ENCODE measurements at regions not wholly inside any gene's neighbourhood (a gene's known extent, or its start where the extent isn't known, plus 50 kb on each side); places are given as distances from the start of the nearest gene placed in this dataset.
"Not testable (repeated sequence)": the region's sequence is repeated elsewhere in the genome, so short reads cannot be mapped to it uniquely, and the experiment has no call there.

DNA sequence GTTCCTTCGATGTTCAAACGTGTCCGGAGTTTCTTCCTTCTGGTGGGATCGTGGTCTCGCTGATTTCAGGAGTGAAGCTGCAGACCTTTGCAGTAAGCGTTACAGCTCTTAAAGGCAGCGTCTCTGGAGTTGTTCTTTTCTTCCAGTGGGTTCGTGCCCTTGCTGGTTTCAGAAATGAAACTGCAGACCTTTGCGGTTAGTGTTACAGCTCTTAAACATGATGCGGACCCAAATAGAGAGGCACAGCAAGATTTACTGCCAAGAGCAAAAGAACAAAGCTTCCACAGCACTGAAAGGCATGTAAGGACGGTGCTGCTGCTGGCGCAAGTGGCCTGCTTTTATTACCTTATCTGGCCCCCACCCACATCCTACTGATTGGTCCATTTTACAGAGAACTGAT is 931.4 kb downstream of the IPMK start:
- DNase-seq (ENCODE audit: low spot score) = no peak

- DNase-seq (ENCODE audit: low spot score) = no peak
These were observed 933.2 kb downstream of the IPMK start for GRCh38 chr10:57334523-57334922.

GRCh38 chr10:57333880-57334279 is 933.8 kb downstream of the IPMK start:
- no peak for DNase-seq (ENCODE audit: low spot score)

- DNase-seq (ENCODE audit: low spot score) = not testable (repeated sequence)
These were observed 946.3 kb downstream of the IPMK start for GRCh38 chr10:57321400-57321854.

DNA sequence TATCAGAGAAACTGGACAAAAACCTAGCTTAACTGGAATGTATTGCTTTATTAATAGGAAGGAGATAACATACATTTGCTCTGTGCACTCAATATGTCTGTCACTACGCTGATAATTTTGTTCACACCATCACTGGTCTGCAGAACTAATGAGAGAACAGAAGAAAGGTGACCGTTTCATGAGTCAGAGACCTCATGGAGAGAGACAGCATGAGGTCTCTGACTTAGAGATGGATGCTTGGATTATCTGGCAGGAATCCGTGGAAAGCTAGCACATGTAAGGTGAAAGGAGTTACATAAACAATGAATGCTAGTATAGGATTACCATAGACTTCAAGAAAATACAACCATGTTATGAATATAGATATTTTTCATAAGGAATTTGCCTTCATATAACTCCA is 947.3 kb downstream of the IPMK start:
- no peak for DNase-seq (ENCODE audit: low spot score)

DNA sequence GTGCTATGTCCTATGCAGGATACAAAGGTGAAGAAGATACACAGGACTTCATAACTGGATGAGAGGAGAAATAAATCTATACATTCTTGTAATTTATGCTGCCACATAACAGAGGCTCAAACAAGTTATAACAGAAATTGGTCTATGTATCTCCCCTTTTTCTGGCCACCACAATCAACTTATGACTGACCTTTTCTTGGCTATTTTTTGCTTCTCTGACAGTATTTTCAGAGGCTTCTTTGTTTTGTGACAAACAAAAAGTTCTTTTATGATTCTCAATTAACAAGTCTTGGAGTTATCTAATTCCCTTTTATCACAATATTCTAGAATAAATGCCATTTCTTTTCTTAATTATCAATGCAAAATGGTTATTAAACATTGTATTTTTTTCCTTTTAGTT is 953.0 kb upstream of the ZWINT start:
- DNase-seq (ENCODE audit: low spot score) = no peak

DNA sequence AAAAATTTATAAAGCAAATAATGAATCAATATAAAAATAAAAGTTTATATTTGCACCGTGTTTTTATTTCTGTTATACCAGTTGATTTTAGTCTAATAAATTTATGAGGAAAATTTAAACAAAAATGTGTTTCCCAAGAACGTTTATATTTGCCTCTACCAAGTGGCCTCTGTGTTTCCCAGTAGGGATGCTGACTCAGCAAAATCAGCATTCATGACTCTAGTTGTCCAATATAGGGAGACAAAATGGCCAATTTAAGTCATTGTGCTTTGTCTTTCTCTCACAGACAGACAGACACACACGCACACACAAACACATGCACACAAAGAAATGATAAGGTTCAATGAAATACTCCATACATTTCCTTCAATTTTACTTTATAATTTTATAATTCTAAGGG is 942.5 kb upstream of the ZWINT start:
- no peak for DNase-seq (ENCODE audit: low spot score)

- DNase-seq (ENCODE audit: low spot score) = no peak
These were observed 939.7 kb upstream of the ZWINT start for GRCh38 chr10:57300718-57301117.

DNA sequence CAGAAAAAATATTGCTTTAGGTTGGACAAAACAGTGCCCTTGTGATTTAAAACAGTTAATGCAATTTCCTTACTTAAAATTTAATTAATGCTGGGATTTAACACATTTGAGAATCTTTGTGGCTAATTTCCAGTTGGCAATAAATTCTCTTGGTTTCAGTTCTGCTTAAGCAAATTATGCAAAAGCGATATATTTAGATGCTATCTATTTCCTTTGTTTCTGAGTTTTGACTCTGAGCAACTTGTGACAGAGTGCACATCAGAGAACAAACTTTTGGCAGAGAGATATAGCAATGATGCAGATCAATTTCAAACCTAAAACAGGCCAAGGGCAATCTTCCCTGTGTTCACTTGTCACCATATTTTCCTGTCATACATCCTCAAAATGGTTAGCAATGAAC is 933.6 kb upstream of the ZWINT start:
- no peak for DNase-seq (ENCODE audit: low spot score)

GRCh38 chr10:57288754-57289153 is 927.7 kb upstream of the ZWINT start:
- no peak for DNase-seq (ENCODE audit: low spot score)

GRCh38 chr10:57262892-57263291 is 901.8 kb upstream of the ZWINT start:
- no peak for DNase-seq (ENCODE audit: low spot score)

GRCh38 chr10:57260175-57260574 is 899.1 kb upstream of the ZWINT start:
- no peak for DNase-seq (ENCODE audit: low spot score)

GRCh38 chr10:57249615-57250281 is 888.7 kb upstream of the ZWINT start:
- no peak for DNase-seq (ENCODE audit: low spot score)

GRCh38 chr10:57247271-57247670 is 886.2 kb upstream of the ZWINT start:
- DNase-seq (ENCODE audit: low spot score) = no peak

DNA sequence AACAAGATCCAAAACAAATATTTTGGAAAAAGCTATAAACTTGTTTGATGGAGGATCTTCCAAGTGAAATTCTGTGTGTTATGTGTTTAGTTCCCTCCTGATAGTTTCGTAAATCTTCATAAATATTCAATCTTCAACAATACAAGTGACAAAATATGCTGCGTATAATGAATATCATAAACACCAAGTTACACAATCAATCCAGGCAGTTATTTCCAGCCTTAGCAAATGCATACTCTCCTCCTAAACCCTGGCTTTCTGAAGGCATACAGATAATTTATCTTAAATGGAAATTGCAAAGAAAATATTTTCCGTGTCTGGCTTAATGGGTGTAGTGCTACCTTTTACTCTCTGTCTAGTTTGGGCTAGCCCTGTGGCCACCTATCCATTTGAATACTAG is 864.9 kb upstream of the ZWINT start:
- no peak for DNase-seq (ENCODE audit: low spot score)

DNA sequence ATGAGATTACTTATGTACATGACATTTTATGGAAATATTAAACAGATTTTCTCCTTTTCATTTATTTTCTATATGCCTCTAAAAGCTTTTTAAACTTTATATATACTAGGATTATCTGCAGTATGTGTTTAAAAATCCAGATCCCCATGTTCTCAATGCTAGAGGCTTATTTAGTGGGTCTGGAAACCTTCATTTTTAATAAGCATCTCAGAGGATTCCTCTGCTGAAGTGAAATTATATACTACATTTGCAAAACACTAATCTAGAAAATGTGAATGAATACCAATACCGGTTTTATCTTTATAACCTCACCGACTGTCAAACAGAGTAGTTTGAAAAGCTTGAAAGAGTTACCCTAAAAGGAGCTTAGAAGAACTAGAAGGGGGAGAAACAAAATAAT is 863.8 kb upstream of the ZWINT start:
- no peak for DNase-seq (ENCODE audit: low spot score)

GRCh38 chr10:57222603-57223002 is 861.5 kb upstream of the ZWINT start:
- DNase-seq (ENCODE audit: low spot score) = no peak

- no peak for DNase-seq (ENCODE audit: low spot score)
These were observed 861.1 kb upstream of the ZWINT start for GRCh38 chr10:57222129-57222528.

DNA sequence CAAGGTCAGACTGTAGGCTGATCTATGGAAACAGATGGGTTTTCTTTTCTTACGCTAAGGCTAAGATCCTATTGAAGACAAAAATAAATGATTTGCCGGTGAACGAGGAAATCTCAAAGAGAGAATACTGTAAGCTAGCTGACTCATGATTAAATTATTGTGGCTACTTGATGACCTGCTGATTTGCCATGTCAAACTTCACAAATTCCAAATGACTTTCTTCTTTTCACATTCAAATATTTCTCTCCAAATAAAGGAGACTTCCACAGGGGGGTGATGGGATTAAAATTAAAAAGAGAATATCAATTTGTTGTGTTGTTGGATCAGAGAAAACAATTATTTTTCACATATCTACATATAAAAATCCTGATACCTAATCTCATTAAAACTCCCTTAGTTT is 860.6 kb upstream of the ZWINT start:
- DNase-seq (ENCODE audit: low spot score) = no peak

DNA sequence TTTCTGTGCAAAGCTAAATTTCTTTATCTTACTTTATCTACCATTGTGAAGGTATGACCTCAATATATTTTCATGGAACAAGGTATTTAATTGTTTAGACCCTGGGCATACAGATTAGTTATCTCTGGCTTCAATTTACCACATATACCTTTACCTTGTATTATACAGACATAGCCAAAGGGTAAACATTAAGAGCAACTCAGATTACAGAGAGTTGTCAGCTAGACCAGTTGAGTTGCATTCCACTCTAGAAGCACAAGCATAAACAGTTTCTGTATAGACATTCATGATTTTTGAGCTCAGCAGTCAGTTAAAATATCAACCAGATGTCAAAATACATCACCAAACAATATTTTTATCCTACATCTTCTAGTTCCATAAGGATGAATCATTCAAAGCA is 857.3 kb upstream of the ZWINT start:
- DNase-seq (ENCODE audit: low spot score) = no peak

DNA sequence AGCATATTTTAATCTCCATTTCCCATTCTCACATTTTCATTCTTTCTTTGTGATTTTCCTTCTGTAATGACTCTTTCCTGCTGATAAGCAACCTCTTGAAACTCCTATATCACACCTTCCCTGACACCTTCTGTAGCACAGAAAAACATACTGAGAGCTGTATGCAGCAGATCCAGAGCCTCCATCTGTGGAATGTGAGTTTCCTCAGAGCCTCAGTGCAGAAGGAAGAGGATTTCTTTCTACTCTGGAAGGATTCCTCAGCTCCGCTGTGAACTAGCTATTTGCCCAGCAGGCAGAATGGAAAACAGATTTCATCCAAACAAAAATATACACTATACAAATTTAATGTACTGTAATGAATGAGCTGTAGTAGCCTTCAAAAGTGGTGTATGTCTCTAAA is 841.3 kb upstream of the ZWINT start:
- DNase-seq (ENCODE audit: low spot score) = no peak

- DNase-seq (ENCODE audit: low spot score) = no peak
These were observed 827.8 kb upstream of the ZWINT start for GRCh38 chr10:57188846-57189245.

DNA sequence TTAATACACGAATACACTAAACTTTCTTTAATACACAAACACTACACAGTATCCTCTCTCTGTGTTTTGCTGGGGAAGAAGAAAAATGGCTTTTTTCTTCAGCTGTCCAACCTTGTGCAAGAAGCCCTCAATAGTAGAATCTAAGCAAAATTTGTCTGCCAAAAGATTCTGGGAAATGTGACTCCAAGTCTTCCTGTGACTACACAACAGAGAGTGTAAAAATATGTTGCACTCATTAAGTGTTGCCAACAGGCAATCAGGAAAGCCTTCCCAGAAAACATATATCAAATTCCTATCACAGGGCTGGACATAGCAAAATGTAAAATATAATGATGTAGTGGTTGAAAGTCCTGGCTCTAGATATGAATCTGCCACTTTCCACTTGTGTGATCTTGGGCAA is 825.1 kb upstream of the ZWINT start:
- DNase-seq (ENCODE audit: low spot score) = no peak

- no peak for DNase-seq (ENCODE audit: low spot score)
These were observed 808.5 kb upstream of the ZWINT start for GRCh38 chr10:57169597-57169996.
